NT2/D1 (cell line): ENCODE measurements at regions not wholly inside any gene's neighbourhood (a gene's known extent, or its start where the extent isn't known, plus 50 kb on each side); places are given as distances from the start of the nearest gene placed in this dataset.

Experiments used
- SUZ12 ChIP-seq: IDR thresholded peaks from 2 replicates; pipeline ENCODE4 v1.6.1; 2011; ENCODE audit not compliant: insufficient read length, insufficient read depth; ENCODE audit errors: extremely low read depth
- YY1 ChIP-seq: IDR thresholded peaks from 2 replicates; pipeline ENCODE4 v1.6.1; 2011; ENCODE audit not compliant: insufficient read length, insufficient read depth
- ZNF274 ChIP-seq: IDR thresholded peaks from 2 replicates; pipeline ENCODE4 v1.6.1; 2011; ENCODE audit warnings: mild to moderate bottlenecking, low read depth, low read length

DNA sequence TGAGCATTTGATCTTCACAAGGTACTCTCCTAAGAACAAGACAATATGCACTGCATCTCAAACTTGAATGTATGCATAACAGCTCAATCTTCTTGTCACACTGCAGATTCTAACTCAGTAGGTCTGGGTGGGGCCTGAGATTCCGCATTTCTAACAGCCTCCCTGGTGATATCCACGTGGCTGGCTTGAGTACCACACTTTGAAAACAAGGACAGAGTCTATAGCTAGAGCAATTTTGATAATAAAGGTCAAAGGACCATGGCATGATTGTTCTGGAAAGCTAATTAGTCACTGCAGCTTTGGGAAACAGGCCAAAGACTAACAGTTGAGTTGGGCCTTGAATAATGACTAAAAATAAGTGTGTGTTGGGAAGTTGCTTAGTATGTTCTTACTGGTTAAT, 213.3 kb downstream of the GBA3 start:
- no peak for TF ChIP-seq SUZ12
- no peak for TF ChIP-seq ZNF274
- TF ChIP-seq YY1, result no peak
